H9 (cell line): ENCODE measurements at regions not wholly inside any gene's neighbourhood (a gene's known extent, or its start where the extent isn't known, plus 50 kb on each side); places are given as distances from the start of the nearest gene placed in this dataset.

Experiments
- DNase-seq: peaks from one replicate; pipeline ENCODE4 v3.0.0-alpha.2; 2017
- H2AFZ ChIP-seq: one replicate; pipeline ENCODE4 v1.6.1; 2013; ENCODE audit warnings: mild to moderate bottlenecking, low read length, control low read depth, moderate library complexity
- H2AK5ac ChIP-seq: 2 replicates; pipeline ENCODE4 v1.6.1; 2013; ENCODE audit warnings: low read length, control low read depth, mixed read lengths; ENCODE audit not compliant: insufficient read length
- H2BK120ac ChIP-seq: one replicate; pipeline ENCODE4 v1.6.1; 2013; ENCODE audit warnings: low read depth, mild to moderate bottlenecking, low read length, control low read depth, inconsistent platforms; ENCODE audit not compliant: poor library complexity, severe bottlenecking
- H2BK12ac ChIP-seq: 2 replicates; pipeline ENCODE4 v1.6.1; 2013; ENCODE audit warnings: low read length, control low read depth, mixed read lengths, low read depth; ENCODE audit not compliant: insufficient read length
- H2BK15ac ChIP-seq: 2 replicates; pipeline ENCODE4 v1.6.1; 2013; ENCODE audit warnings: low read depth, low read length, control low read depth
- H2BK20ac ChIP-seq: one replicate; pipeline ENCODE4 v1.6.1; 2013; ENCODE audit warnings: low read depth, mild to moderate bottlenecking, low read length, control low read depth, inconsistent platforms; ENCODE audit not compliant: poor library complexity, severe bottlenecking
- H2BK5ac ChIP-seq: 2 replicates; pipeline ENCODE4 v1.6.1; 2013; ENCODE audit warnings: low read length, control low read depth, mixed read lengths; ENCODE audit not compliant: insufficient read length
- H3K14ac ChIP-seq: 2 replicates; pipeline ENCODE4 v1.6.1; 2013; ENCODE audit warnings: low read length, control low read depth; ENCODE audit not compliant: insufficient read depth
- H3K18ac ChIP-seq: 2 replicates; pipeline ENCODE4 v1.6.1; 2013; ENCODE audit warnings: low read depth, mild to moderate bottlenecking, mixed read lengths, low read length, control low read depth; ENCODE audit not compliant: insufficient read length
- H3K23ac ChIP-seq: 2 replicates; pipeline ENCODE4 v1.6.1; 2013; ENCODE audit warnings: low read length, control low read depth, mixed read lengths, low read depth; ENCODE audit not compliant: insufficient read length
- H3K23me2 ChIP-seq: 2 replicates; pipeline ENCODE4 v1.6.1; 2013; ENCODE audit warnings: low read depth, mild to moderate bottlenecking, mixed read lengths, low read length, control low read depth; ENCODE audit not compliant: insufficient read length, poor library complexity, severe bottlenecking
- H3K27ac ChIP-seq: 2 replicates; pipeline ENCODE4 v1.5.1; 2013; ENCODE audit warnings: low read length, control low read depth, mixed read lengths, low read depth; ENCODE audit not compliant: insufficient read length
- H3K27me3 ChIP-seq: 2 replicates; pipeline ENCODE4 v1.6.1; 2013; ENCODE audit warnings: low read length, control low read depth, inconsistent platforms; ENCODE audit not compliant: insufficient read depth
- H3K4ac ChIP-seq: 2 replicates; pipeline ENCODE4 v1.6.1; 2013; ENCODE audit warnings: low read depth, mild to moderate bottlenecking, control low read depth, inconsistent platforms, low read length, moderate library complexity
- H3K4me1 ChIP-seq: 2 replicates; pipeline ENCODE4 v1.6.1; 2013; ENCODE audit warnings: low read length, control low read depth, inconsistent platforms; ENCODE audit not compliant: insufficient read depth
- H3K4me2 ChIP-seq: 2 replicates; pipeline ENCODE4 v1.6.1; 2013; ENCODE audit warnings: low read length, control low read depth, mixed read lengths; ENCODE audit not compliant: insufficient read length, insufficient read depth
- H3K56ac ChIP-seq: 2 replicates; pipeline ENCODE4 v1.6.1; 2013; ENCODE audit warnings: low read depth, mild to moderate bottlenecking, mixed read lengths, low read length, control low read depth; ENCODE audit not compliant: insufficient read length
- H3K79me1 ChIP-seq: 2 replicates; pipeline ENCODE4 v1.6.1; 2013; ENCODE audit warnings: low read depth, mild to moderate bottlenecking, moderate library complexity, low read length, control low read depth, inconsistent platforms; ENCODE audit not compliant: insufficient read depth, poor library complexity, severe bottlenecking
- H3K79me2 ChIP-seq: 2 replicates; pipeline ENCODE4 v1.6.1; 2013; ENCODE audit warnings: low read length, control low read depth, inconsistent platforms; ENCODE audit not compliant: insufficient read depth
- H3K9ac ChIP-seq: 2 replicates; pipeline ENCODE4 v1.6.1; 2013; ENCODE audit warnings: low read length, control low read depth, mixed read lengths; ENCODE audit not compliant: insufficient read length; ENCODE audit errors: extremely low read depth
- H3K9me3 ChIP-seq: one replicate; pipeline ENCODE4 v1.6.1; 2013; ENCODE audit warnings: low read depth, low read length, inconsistent platforms; ENCODE audit not compliant: control insufficient read depth
- H3T11ph ChIP-seq: one replicate; pipeline ENCODE4 v1.6.1; 2013; ENCODE audit warnings: mild to moderate bottlenecking, low read length, control low read depth, inconsistent platforms
- H4K20me1 ChIP-seq: one replicate; pipeline ENCODE4 v1.6.1; 2013; ENCODE audit not compliant: control insufficient read depth, insufficient read length, insufficient read depth
- H4K5ac ChIP-seq: 2 replicates; pipeline ENCODE4 v1.6.1; 2013; ENCODE audit warnings: low read depth, mild to moderate bottlenecking, mixed read lengths, low read length, control low read depth; ENCODE audit not compliant: insufficient read length
- H4K8ac ChIP-seq: replicated peaks from 2 replicates; pipeline ENCODE4 v1.6.1; 2013; ENCODE audit warnings: low read length, control low read depth, mixed read lengths, low read depth; ENCODE audit not compliant: insufficient read length
- H4K91ac ChIP-seq: 2 replicates; pipeline ENCODE4 v1.6.1; 2013; ENCODE audit warnings: low read depth, mild to moderate bottlenecking, moderate library complexity, mixed read lengths, low read length, control low read depth; ENCODE audit not compliant: insufficient read length
- H3K27ac Mint-ChIP-seq, 3 experiments: 2 replicates in 2 of 3; 3 replicates in 1 of 3; pipeline ENCODE4 v1.8.0; 2020 to 2021; ENCODE audit warnings: mixed read lengths in 3 of 3, mild to moderate bottlenecking in 1 of 3, moderate library complexity in 1 of 3
- H3K27me3 Mint-ChIP-seq: 2 replicates; pipeline ENCODE4 v1.8.0; 2021; ENCODE audit warnings: low read depth, mild to moderate bottlenecking, moderate library complexity, mixed read lengths
- H3K36me3 Mint-ChIP-seq, 3 experiments: 2 replicates in 2 of 3; 3 replicates in 1 of 3; pipeline ENCODE4 v1.8.0; 2020 to 2021; ENCODE audit warnings: low read depth in 3 of 3, mixed read lengths in 3 of 3; ENCODE audit not compliant: insufficient read depth in 1 of 3
- H3K4me1 Mint-ChIP-seq, 2 experiments: 2 replicates each; pipeline ENCODE4 v1.8.0; 2020; ENCODE audit warnings: mixed read lengths in 2 of 2
- H3K4me3 Mint-ChIP-seq, 2 experiments: 2 replicates in 1 of 2; 3 replicates in 1 of 2; pipeline ENCODE4 v1.8.0; 2020 to 2021; ENCODE audit warnings: mild to moderate bottlenecking in 2 of 2, mixed read lengths in 2 of 2, moderate library complexity in 1 of 2
- H3K9me3 Mint-ChIP-seq, 2 experiments: 2 replicates in 1 of 2; 3 replicates in 1 of 2; pipeline ENCODE4 v1.8.0; 2020; ENCODE audit warnings: mild to moderate bottlenecking in 2 of 2, mixed read lengths in 2 of 2, moderate library complexity in 1 of 2
- CTCF ChIP-seq: fragments of 200-600 bp; sonication (generic); conservative IDR thresholded peaks from 3 replicates; pipeline ENCODE4 v1.8.0; 2021; ENCODE audit warnings: antibody characterized with exemption, mild to moderate bottlenecking
- WGBS: extraction: QIAGEN DNeasy Blood & Tissue Kit; methylation state at CpG from one replicate; pipeline ENCODE4 v1.1.7; 2013; ENCODE audit warnings: missing lambda C conversion rate, low lambda C conversion rate, mixed read lengths; ENCODE audit not compliant: insufficient read length; ENCODE audit errors: extremely low coverage; 5-methylcytosine and 5-hydroxymethylcytosine counted together

- no peak overlapping the region for H3K9ac ChIP-seq
- DNase-seq, result no peak
- H3K56ac ChIP-seq, result no peak overlapping the region
- H3K4me1 ChIP-seq, result no peaks in the 10 kb centered on the region
- Mint-ChIP-seq H3K4me1 (no peaks in the 10 kb centered on the region), H3K36me3 (peaks cover 0 to 13% (median 8%) of the 10 kb centered on the region in 3 experiments; a peak in 5 of 7 replicates), H3K9me3 (peaks cover 23 to 26% of the 10 kb centered on the region in 2 experiments), H3K27ac (no peak overlapping the region; a peak in 1 of 7 replicates), H3K4me3 (no peak overlapping the region), H3K27me3 (peaks cover 3% of the 10 kb centered on the region)
- H4K5ac ChIP-seq, result no peak overlapping the region
- WGBS, result no CpG with 5 or more reads among the region's 16 CpGs
- no peak overlapping the region for H2BK20ac ChIP-seq
- no peaks in the 10 kb centered on the region for H3K27me3 ChIP-seq
- H3K79me1 ChIP-seq, result no peaks in the 10 kb centered on the region
- TF ChIP-seq CTCF, result no peak
- no peaks in the 10 kb centered on the region for H3K79me2 ChIP-seq
- no peaks in the 10 kb centered on the region for H3K23me2 ChIP-seq
- no peak overlapping the region for H3K27ac ChIP-seq
- no peak overlapping the region for H2BK5ac ChIP-seq
- no peak overlapping the region for H3K14ac ChIP-seq
- H2BK15ac ChIP-seq, result no peak overlapping the region
- no peak overlapping the region for H3K4ac ChIP-seq
- H2BK12ac ChIP-seq, result no peak overlapping the region
- H3K23ac ChIP-seq, result no peak overlapping the region
- H3K18ac ChIP-seq, result no peak overlapping the region
- H3K4me2 ChIP-seq, result no peak overlapping the region
- no peak overlapping the region for H4K91ac ChIP-seq
- H2AK5ac ChIP-seq, result no peak overlapping the region
- no peaks in the 10 kb centered on the region for H4K20me1 ChIP-seq
- no peak overlapping the region for H3T11ph ChIP-seq
- H3K9me3 ChIP-seq, result peaks cover 6% of the 10 kb centered on the region
- no peak overlapping the region for H2AFZ ChIP-seq
- no peak overlapping the region for H4K8ac ChIP-seq
- no peak overlapping the region for H2BK120ac ChIP-seq
These were observed 444.8 kb downstream of the EIPR1 start for GRCh38 chr2:2932692-2933305.
